ENCODE measurements at regions not wholly inside any gene's neighbourhood (a gene's known extent, or its start where the extent isn't known, plus 50 kb on each side); places are given as distances from the start of the nearest gene placed in this dataset.

DNA sequence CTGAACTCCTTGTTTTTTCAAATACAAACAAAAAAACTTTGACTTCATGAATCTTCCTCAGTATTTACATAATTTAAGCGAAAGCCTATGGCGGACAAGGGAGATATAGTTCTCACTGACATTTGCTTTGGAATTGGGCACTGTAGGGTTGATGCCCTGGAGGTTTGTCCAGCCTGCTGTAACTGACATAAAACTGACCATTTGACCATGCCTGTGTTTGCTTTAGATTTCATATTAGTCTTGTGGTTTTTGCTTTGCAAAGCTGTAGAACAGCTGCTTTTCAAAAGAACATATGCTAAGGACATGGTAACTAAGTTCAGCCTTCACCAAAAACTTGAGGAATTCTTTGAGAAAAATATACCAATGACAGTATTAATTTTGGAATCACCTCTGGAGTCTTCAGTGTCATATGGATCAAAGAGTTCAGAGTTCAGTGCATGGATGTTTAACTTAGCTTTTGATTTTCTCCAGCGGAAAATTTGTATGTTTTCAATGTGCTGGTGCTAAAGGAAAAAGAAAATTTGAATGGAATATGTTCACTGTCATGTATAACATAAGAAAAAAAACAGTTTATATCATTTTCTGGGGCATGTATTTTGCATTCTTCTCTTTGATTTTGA lies 1013.1 kb downstream of the NR2F1-AS1 start:
- Mint-ChIP-seq H3K27me3 (ENCODE audit: low read depth) (no peaks in the 10 kb centered on the region), H3K9me3 (no peaks in the 10 kb centered on the region), H3K4me3 (no peak overlapping the region), H3K4me1 (ENCODE audit: low read depth) (no peaks in the 10 kb centered on the region), H3K36me3 (ENCODE audit: insufficient read depth) (no peaks in the 10 kb centered on the region)
- ATAC-seq (no peak), DNase-seq (no peak)

- DNase-seq (no peak), ATAC-seq (no peak)
- no peaks in the 10 kb centered on the region for H3K36me3 Mint-ChIP-seq (ENCODE audit: insufficient read depth)
- no peaks in the 10 kb centered on the region for H3K9me3 Mint-ChIP-seq
- no peak overlapping the region for H3K4me3 Mint-ChIP-seq
- no peaks in the 10 kb centered on the region for H3K4me1 Mint-ChIP-seq (ENCODE audit: low read depth)
- no peaks in the 10 kb centered on the region for H3K27me3 Mint-ChIP-seq (ENCODE audit: low read depth)
Observed at GRCh38 chr5:92566113-92566786, 1014.8 kb downstream of the NR2F1-AS1 start.

- no peak overlapping the region for H3K4me3 Mint-ChIP-seq
- ATAC-seq (no peak), DNase-seq (no peak)
- no peaks in the 10 kb centered on the region for H3K9me3 Mint-ChIP-seq
- H3K4me1 Mint-ChIP-seq (ENCODE audit: low read depth) = no peaks in the 10 kb centered on the region
- H3K27me3 Mint-ChIP-seq (ENCODE audit: low read depth) = no peaks in the 10 kb centered on the region
- H3K36me3 Mint-ChIP-seq (ENCODE audit: insufficient read depth) = no peaks in the 10 kb centered on the region
Observed at GRCh38 chr5:92565673-92566072, 1015.3 kb downstream of the NR2F1-AS1 start.

- Mint-ChIP-seq H3K4me3 (no peak overlapping the region), H3K9me3 (no peaks in the 10 kb centered on the region), H3K27me3 (ENCODE audit: low read depth) (no peaks in the 10 kb centered on the region), H3K4me1 (ENCODE audit: low read depth) (no peaks in the 10 kb centered on the region), H3K36me3 (ENCODE audit: insufficient read depth) (no peaks in the 10 kb centered on the region)
- no peak for ATAC-seq
- no peak for DNase-seq
Observed at GRCh38 chr5:92562065-92562464, 1019.0 kb downstream of the NR2F1-AS1 start.

- DNase-seq (no peak), ATAC-seq (no peak)
- no peaks in the 10 kb centered on the region for H3K27me3 Mint-ChIP-seq (ENCODE audit: low read depth)
- H3K9me3 Mint-ChIP-seq = no peaks in the 10 kb centered on the region
- no peaks in the 10 kb centered on the region for H3K4me1 Mint-ChIP-seq (ENCODE audit: low read depth)
- H3K4me3 Mint-ChIP-seq = no peak overlapping the region
- no peaks in the 10 kb centered on the region for H3K36me3 Mint-ChIP-seq (ENCODE audit: insufficient read depth)
Observed at GRCh38 chr5:92561411-92561959, 1019.5 kb downstream of the NR2F1-AS1 start.

- no peaks in the 10 kb centered on the region for H3K9me3 Mint-ChIP-seq
- no peaks in the 10 kb centered on the region for H3K36me3 Mint-ChIP-seq (ENCODE audit: insufficient read depth)
- no peaks in the 10 kb centered on the region for H3K4me1 Mint-ChIP-seq (ENCODE audit: low read depth)
- H3K4me3 Mint-ChIP-seq = no peak overlapping the region
- no peaks in the 10 kb centered on the region for H3K27me3 Mint-ChIP-seq (ENCODE audit: low read depth)
- DNase-seq = no peak
- no peak for ATAC-seq
Observed at GRCh38 chr5:92560698-92561401, 1020.2 kb downstream of the NR2F1-AS1 start.

DNA sequence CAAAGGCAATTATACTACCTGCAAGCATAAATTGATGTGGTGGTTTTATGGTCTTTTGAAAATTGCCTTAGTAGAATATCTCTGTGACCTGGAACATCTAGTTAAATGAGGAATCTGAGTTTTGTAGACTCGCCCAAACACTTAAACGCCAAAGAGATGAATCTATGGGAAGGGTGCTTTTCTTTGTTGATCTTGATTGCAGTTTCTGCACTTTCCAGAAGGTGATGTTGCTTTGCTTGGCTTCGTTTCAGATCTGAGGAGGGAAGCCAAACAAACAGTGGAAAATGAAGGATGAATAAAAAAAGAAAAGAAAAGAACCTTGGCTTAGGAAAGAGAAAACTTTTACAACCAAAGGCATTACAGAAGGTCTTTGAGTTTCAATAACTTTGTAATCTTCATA lies 1021.2 kb downstream of the NR2F1-AS1 start:
- DNase-seq (no peak), ATAC-seq (no peak)
- no peak overlapping the region for H3K4me3 Mint-ChIP-seq
- H3K27me3 Mint-ChIP-seq (ENCODE audit: low read depth) = no peaks in the 10 kb centered on the region
- H3K9me3 Mint-ChIP-seq = no peaks in the 10 kb centered on the region
- no peaks in the 10 kb centered on the region for H3K4me1 Mint-ChIP-seq (ENCODE audit: low read depth)
- no peaks in the 10 kb centered on the region for H3K36me3 Mint-ChIP-seq (ENCODE audit: insufficient read depth)

- DNase-seq (no peak), ATAC-seq (no peak)
- no peaks in the 10 kb centered on the region for H3K9me3 Mint-ChIP-seq
- H3K27me3 Mint-ChIP-seq (ENCODE audit: low read depth) = no peaks in the 10 kb centered on the region
- no peaks in the 10 kb centered on the region for H3K4me1 Mint-ChIP-seq (ENCODE audit: low read depth)
- H3K36me3 Mint-ChIP-seq (ENCODE audit: insufficient read depth) = no peaks in the 10 kb centered on the region
- no peak overlapping the region for H3K4me3 Mint-ChIP-seq
Observed at GRCh38 chr5:92559331-92559730, 1021.7 kb downstream of the NR2F1-AS1 start.

DNA sequence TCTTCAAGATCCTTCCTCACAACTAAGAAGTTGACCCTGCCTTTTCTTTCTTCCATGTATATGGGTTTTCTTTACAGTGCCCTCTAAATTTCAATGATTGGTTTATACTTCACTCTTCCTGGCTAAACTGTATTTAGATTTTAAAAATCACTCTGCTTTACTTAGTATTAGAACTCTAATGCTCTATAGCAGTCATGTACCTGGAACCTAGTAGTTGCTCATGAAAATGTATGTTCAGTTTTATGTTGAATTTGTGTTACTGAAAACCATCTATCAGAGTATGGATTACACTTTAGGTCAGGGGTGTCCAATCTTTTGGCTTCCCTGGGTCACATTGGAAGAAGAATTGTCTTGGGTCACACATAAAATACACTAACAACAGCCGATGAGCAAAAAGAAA lies 1024.3 kb downstream of the NR2F1-AS1 start:
- Mint-ChIP-seq H3K9me3 (no peaks in the 10 kb centered on the region), H3K4me1 (ENCODE audit: low read depth) (no peaks in the 10 kb centered on the region), H3K36me3 (ENCODE audit: insufficient read depth) (no peaks in the 10 kb centered on the region), H3K4me3 (no peak overlapping the region), H3K27me3 (ENCODE audit: low read depth) (no peaks in the 10 kb centered on the region)
- DNase-seq = no peak
- ATAC-seq = no peak

GRCh38 chr5:92554447-92555085 lies 1026.5 kb downstream of the NR2F1-AS1 start:
- Mint-ChIP-seq H3K36me3 (ENCODE audit: insufficient read depth) (no peaks in the 10 kb centered on the region), H3K9me3 (no peaks in the 10 kb centered on the region), H3K4me1 (ENCODE audit: low read depth) (no peaks in the 10 kb centered on the region), H3K27me3 (ENCODE audit: low read depth) (no peaks in the 10 kb centered on the region), H3K4me3 (no peak overlapping the region)
- DNase-seq (no peak), ATAC-seq (no peak)

DNA sequence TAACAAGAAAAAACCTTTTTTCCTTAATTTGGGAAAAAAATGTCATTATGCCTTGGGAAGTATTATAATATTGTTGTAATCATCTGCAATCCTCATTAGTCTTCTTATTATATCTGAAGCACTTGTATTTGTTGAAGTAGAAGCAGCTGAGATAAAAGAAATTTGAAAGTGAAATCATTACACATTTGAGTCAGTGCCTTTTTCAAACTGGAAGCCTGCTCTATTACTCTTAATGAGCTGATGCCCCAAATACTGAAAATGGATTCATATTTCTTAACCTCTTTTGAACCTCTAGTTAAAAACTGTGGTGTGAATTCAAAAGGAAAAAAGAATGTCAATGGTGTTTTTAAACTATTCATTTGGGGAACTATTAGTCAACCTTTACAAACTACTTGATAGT lies 1027.7 kb downstream of the NR2F1-AS1 start:
- no peak overlapping the region for H3K4me3 Mint-ChIP-seq
- no peaks in the 10 kb centered on the region for H3K36me3 Mint-ChIP-seq (ENCODE audit: insufficient read depth)
- H3K9me3 Mint-ChIP-seq = no peaks in the 10 kb centered on the region
- DNase-seq (no peak), ATAC-seq (no peak)
- H3K4me1 Mint-ChIP-seq (ENCODE audit: low read depth) = no peaks in the 10 kb centered on the region
- no peaks in the 10 kb centered on the region for H3K27me3 Mint-ChIP-seq (ENCODE audit: low read depth)

DNA sequence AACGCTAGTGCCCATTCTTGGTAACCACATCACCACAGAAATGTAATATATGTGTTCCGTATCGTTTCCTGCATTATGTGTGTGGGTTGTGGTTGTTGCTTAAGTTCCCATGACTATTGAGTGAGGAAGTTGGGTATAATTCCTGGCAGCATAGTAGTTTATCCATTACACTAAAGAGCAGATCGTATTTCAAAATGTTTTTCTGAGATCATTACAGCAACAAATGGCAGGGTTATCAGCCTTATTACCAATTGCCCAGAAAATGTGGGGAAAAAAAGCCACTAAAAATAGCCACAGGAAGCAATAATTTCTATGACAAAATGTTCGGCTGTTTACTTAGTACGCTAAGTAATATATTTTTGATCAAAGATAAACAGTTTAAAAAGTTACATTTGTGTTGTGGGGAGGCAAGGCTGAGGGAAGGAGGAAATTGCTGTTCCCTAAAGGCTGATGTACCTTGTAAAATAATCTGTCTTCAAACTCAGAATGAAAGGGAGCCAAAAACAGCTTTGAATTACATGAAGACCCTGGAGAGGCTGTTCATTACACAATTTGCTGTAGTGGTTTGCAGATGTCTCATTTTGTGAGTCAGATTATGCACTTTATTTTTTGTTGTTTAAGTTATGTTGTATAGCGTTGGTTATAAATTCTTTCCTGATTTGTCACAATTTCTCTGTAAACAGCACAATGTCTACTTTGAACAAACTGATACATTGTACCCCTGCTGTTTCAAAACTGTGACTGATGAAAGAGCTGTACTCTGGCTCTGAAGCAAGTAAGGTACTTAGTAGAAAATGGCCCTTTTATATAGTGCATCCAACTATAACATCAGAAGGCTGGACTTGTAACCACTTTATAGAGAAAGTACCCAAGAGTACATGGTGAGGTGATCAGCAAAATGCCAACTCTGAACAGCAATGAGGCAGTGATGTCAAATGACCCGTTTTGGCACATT lies 1028.5 kb downstream of the NR2F1-AS1 start:
- ATAC-seq (no peak), DNase-seq (no peak)
- Mint-ChIP-seq H3K4me1 (ENCODE audit: low read depth) (no peaks in the 10 kb centered on the region), H3K4me3 (no peak overlapping the region), H3K36me3 (ENCODE audit: insufficient read depth) (no peaks in the 10 kb centered on the region), H3K9me3 (no peaks in the 10 kb centered on the region), H3K27me3 (ENCODE audit: low read depth) (no peaks in the 10 kb centered on the region)

DNA sequence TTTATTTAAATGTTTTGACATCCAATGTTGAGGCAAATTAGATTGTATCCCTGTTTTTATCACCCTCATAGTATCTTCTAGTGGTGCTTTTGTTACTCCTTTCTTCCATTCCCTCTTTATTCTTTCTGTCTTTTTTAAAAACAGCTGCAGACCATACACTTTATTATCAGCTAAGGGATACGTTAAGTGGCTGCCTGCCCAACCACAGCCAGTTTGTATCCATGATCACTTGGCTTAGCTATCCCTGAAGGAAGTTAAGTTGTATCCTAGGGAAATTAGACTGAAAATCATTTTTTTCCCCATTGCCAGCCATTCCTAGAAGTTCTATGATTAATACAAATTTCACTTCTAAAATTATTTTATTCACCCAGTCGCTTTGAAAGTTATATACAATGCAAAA lies 1032.7 kb downstream of the NR2F1-AS1 start:
- no peaks in the 10 kb centered on the region for H3K27me3 Mint-ChIP-seq (ENCODE audit: low read depth)
- no peaks in the 10 kb centered on the region for H3K4me1 Mint-ChIP-seq (ENCODE audit: low read depth)
- no peaks in the 10 kb centered on the region for H3K9me3 Mint-ChIP-seq
- no peaks in the 10 kb centered on the region for H3K36me3 Mint-ChIP-seq (ENCODE audit: insufficient read depth)
- DNase-seq = no peak
- no peak for ATAC-seq
- no peak overlapping the region for H3K4me3 Mint-ChIP-seq

- ATAC-seq (no peak), DNase-seq (no peak)
- no peak overlapping the region for H3K4me3 Mint-ChIP-seq
- no peaks in the 10 kb centered on the region for H3K27me3 Mint-ChIP-seq (ENCODE audit: low read depth)
- no peaks in the 10 kb centered on the region for H3K36me3 Mint-ChIP-seq (ENCODE audit: insufficient read depth)
- H3K4me1 Mint-ChIP-seq (ENCODE audit: low read depth) = no peaks in the 10 kb centered on the region
- no peaks in the 10 kb centered on the region for H3K9me3 Mint-ChIP-seq
Observed at GRCh38 chr5:92544596-92544995, 1036.4 kb downstream of the NR2F1-AS1 start.

All from activated T-cell treated with anti-CD3 and anti-CD28 coated beads, Interleukin-2, amount 50 U/mL, for 4 hours (primary cell).